KMS-11 (cell line): ENCODE measurements at regions not wholly inside any gene's neighbourhood (a gene's known extent, or its start where the extent isn't known, plus 50 kb on each side); places are given as distances from the start of the nearest gene placed in this dataset.

ENCODE experiments used
- H2AFZ ChIP-seq: fragments of 200-600 bp; sonication (generic); 2 replicates; pipeline ENCODE4 v1.6.1; 2016; ENCODE audit warnings: antibody characterized with exemption, mixed run types, low read depth
- H3K27ac ChIP-seq: fragments of 200-600 bp; sonication (generic); 2 replicates; pipeline ENCODE4 v1.6.1; 2016; ENCODE audit warnings: mild to moderate bottlenecking, mixed run types
- H3K27me3 ChIP-seq: fragments of 200-600 bp; sonication (generic); 2 replicates; pipeline ENCODE4 v1.6.1; 2017; ENCODE audit warnings: mild to moderate bottlenecking, low read depth, mixed run types, moderate library complexity; ENCODE audit not compliant: insufficient read depth
- H3K36me3 ChIP-seq: fragments of 200-600 bp; sonication (generic); 2 replicates; pipeline ENCODE4 v1.6.1; 2017; ENCODE audit warnings: mild to moderate bottlenecking, mixed run types; ENCODE audit not compliant: insufficient read depth
- H3K4me1 ChIP-seq: fragments of 200-600 bp; sonication (generic); 2 replicates; pipeline ENCODE4 v1.6.1; 2016; ENCODE audit warnings: mild to moderate bottlenecking, low read depth, mixed run types; ENCODE audit not compliant: poor library complexity, severe bottlenecking
- H3K4me2 ChIP-seq: fragments of 200-600 bp; sonication (generic); 2 replicates; pipeline ENCODE4 v1.7.0; 2016; ENCODE audit warnings: mild to moderate bottlenecking, mixed run types
- H3K4me3 ChIP-seq: fragments of 200-600 bp; sonication (generic); IDR thresholded peaks from 2 replicates; pipeline ENCODE4 v1.6.1; 2017; ENCODE audit warnings: low read depth, low read length, mixed read lengths; ENCODE audit not compliant: insufficient read depth
- H3K79me2 ChIP-seq: fragments of 200-600 bp; sonication (generic); 2 replicates; pipeline ENCODE4 v1.6.1; 2016; ENCODE audit warnings: low read depth, mixed run types; ENCODE audit not compliant: insufficient read depth
- H3K9ac ChIP-seq: fragments of 200-600 bp; sonication (generic); 2 replicates; pipeline ENCODE4 v1.6.1; 2016; ENCODE audit warnings: mild to moderate bottlenecking, mixed run types
- H4K20me1 ChIP-seq: fragments of 200-600 bp; sonication (generic); 2 replicates; pipeline ENCODE4 v1.6.1; 2016; ENCODE audit warnings: mild to moderate bottlenecking, mixed run types; ENCODE audit not compliant: insufficient read depth
- CTCF ChIP-seq: fragments of 200-600 bp; sonication (generic); conservative IDR thresholded peaks from 2 replicates; pipeline ENCODE4 v1.6.1; 2017; ENCODE audit warnings: low read depth, mild to moderate bottlenecking, antibody characterized with exemption, low read length, moderate library complexity, mixed read lengths

DNA sequence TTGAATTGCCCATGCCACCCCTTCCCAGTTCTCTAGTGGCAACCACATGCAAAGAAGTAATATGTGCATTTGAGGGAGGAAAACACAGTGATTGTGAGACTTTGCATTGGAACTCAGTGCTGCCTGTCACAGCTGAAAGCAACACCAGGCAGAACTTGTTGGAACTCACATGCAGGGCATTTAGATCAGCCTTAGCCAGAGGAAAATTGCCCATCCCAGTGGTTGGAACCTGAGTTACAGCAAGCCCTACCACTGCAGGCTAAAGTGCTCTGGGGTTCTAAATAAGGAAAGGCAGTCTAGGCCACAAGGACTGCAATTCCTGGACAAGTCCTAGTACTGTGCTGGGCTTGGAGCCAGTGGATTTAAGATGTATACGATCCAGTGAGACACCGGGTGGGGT is 245.3 kb upstream of the UFL1 start:
- Histone ChIP-seq H3K4me1 (no peaks in the 10 kb centered on the region), H3K27me3 (no peaks in the 10 kb centered on the region), H3K9ac (no peak overlapping the region), H3K4me2 (no peak overlapping the region), H3K4me3 (no peak overlapping the region), H3K79me2 (no peaks in the 10 kb centered on the region), H3K36me3 (no peaks in the 10 kb centered on the region), H4K20me1 (no peaks in the 10 kb centered on the region), H2AFZ (no peak overlapping the region), H3K27ac (no peak overlapping the region)
- no peak for TF ChIP-seq CTCF

- no peak for TF ChIP-seq CTCF
- no peak overlapping the region for H3K4me3 ChIP-seq
- no peaks in the 10 kb centered on the region for H3K4me1 ChIP-seq
- H3K27ac ChIP-seq: no peak overlapping the region
- no peak overlapping the region for H3K4me2 ChIP-seq
- no peak overlapping the region for H2AFZ ChIP-seq
- no peaks in the 10 kb centered on the region for H3K79me2 ChIP-seq
- no peaks in the 10 kb centered on the region for H4K20me1 ChIP-seq
- no peaks in the 10 kb centered on the region for H3K36me3 ChIP-seq
- H3K27me3 ChIP-seq: no peaks in the 10 kb centered on the region
- no peak overlapping the region for H3K9ac ChIP-seq
These were observed 244.8 kb upstream of the UFL1 start for GRCh38 chr6:96276856-96277255.

- no peak overlapping the region for H3K4me2 ChIP-seq
- H4K20me1 ChIP-seq: no peaks in the 10 kb centered on the region
- no peaks in the 10 kb centered on the region for H3K4me1 ChIP-seq
- no peak overlapping the region for H3K27ac ChIP-seq
- H3K4me3 ChIP-seq: no peak overlapping the region
- no peaks in the 10 kb centered on the region for H3K36me3 ChIP-seq
- no peak overlapping the region for H2AFZ ChIP-seq
- no peaks in the 10 kb centered on the region for H3K27me3 ChIP-seq
- no peak for TF ChIP-seq CTCF
- H3K9ac ChIP-seq: no peak overlapping the region
- no peaks in the 10 kb centered on the region for H3K79me2 ChIP-seq
These were observed 242.5 kb upstream of the UFL1 start for GRCh38 chr6:96279084-96279483.

- Histone ChIP-seq H2AFZ (no peak overlapping the region), H3K27me3 (no peaks in the 10 kb centered on the region), H4K20me1 (no peaks in the 10 kb centered on the region), H3K79me2 (no peaks in the 10 kb centered on the region), H3K27ac (no peak overlapping the region), H3K4me2 (no peak overlapping the region), H3K9ac (no peak overlapping the region), H3K36me3 (no peaks in the 10 kb centered on the region), H3K4me3 (no peak overlapping the region), H3K4me1 (no peaks in the 10 kb centered on the region)
- TF ChIP-seq CTCF: no peak
These were observed 235.1 kb upstream of the UFL1 start for GRCh38 chr6:96286503-96286902.

DNA sequence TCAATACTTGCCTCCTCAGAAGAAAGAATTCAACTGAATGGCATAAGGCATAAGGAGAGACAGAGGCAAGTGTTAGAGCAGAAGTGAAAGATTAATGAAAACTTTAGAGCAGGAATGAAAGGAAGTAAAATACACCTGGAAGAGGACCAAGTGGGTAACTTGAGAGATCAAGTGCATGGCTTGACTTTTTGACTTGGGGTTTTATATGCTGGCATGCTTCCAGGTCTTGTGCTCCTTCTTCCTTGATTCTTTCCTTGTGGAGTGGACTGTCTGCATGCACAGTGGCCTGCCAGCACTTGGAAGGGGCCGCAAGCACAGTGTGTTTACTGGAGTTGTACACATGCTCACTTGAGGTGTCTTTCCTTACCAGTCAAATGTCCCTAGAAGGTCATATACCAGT is 222.1 kb upstream of the UFL1 start:
- Histone ChIP-seq H3K4me1 (no peaks in the 10 kb centered on the region), H3K4me2 (no peak overlapping the region), H3K36me3 (no peaks in the 10 kb centered on the region), H3K4me3 (no peak overlapping the region), H2AFZ (no peak overlapping the region), H3K27me3 (no peaks in the 10 kb centered on the region), H3K27ac (no peak overlapping the region), H3K9ac (no peak overlapping the region), H3K79me2 (no peaks in the 10 kb centered on the region), H4K20me1 (no peaks in the 10 kb centered on the region)
- no peak for TF ChIP-seq CTCF
